Stomach smooth muscle (tissue), 2 donors: ENCODE measurements at regions not wholly inside any gene's neighbourhood (a gene's known extent, or its start where the extent isn't known, plus 50 kb on each side); places are given as distances from the start of the nearest gene placed in this dataset.

ENCODE experiments used
- H3K27ac ChIP-seq: one replicate; pipeline ENCODE4 v1.7.0; 2013; ENCODE audit warnings: mild to moderate bottlenecking, low read length, inconsistent platforms
- H3K27me3 ChIP-seq, 2 donors: one replicate each; pipeline ENCODE4 v1.7.0; 2013; ENCODE audit warnings: low read length in 2 of 2; ENCODE audit not compliant: insufficient read depth in 2 of 2, control insufficient read depth in 1 of 2
- H3K36me3 ChIP-seq, 2 donors: one replicate each; pipeline ENCODE4 v1.7.0; 2013; ENCODE audit warnings: low read length in 2 of 2; ENCODE audit not compliant: control insufficient read depth in 2 of 2, insufficient read depth in 2 of 2
- H3K4me1 ChIP-seq: one replicate; pipeline ENCODE4 v1.7.0; 2013; ENCODE audit warnings: low read length; ENCODE audit not compliant: control insufficient read depth, insufficient read depth
- H3K4me3 ChIP-seq, 2 donors: one replicate each; pipeline ENCODE4 v1.7.0; 2013; ENCODE audit warnings: low read length in 2 of 2
- H3K9ac ChIP-seq, 2 donors: one replicate each; pipeline ENCODE4 v1.7.0; 2013; ENCODE audit warnings: low read length in 2 of 2, mild to moderate bottlenecking in 1 of 2
- H3K9me3 ChIP-seq, 2 donors: one replicate each; pipeline ENCODE4 v1.7.0; 2013; ENCODE audit warnings: low read length in 2 of 2; ENCODE audit not compliant: control insufficient read depth in 2 of 2
- donor health status: healthy.
- donor health status: Pancreatic carcinoma.

DNA sequence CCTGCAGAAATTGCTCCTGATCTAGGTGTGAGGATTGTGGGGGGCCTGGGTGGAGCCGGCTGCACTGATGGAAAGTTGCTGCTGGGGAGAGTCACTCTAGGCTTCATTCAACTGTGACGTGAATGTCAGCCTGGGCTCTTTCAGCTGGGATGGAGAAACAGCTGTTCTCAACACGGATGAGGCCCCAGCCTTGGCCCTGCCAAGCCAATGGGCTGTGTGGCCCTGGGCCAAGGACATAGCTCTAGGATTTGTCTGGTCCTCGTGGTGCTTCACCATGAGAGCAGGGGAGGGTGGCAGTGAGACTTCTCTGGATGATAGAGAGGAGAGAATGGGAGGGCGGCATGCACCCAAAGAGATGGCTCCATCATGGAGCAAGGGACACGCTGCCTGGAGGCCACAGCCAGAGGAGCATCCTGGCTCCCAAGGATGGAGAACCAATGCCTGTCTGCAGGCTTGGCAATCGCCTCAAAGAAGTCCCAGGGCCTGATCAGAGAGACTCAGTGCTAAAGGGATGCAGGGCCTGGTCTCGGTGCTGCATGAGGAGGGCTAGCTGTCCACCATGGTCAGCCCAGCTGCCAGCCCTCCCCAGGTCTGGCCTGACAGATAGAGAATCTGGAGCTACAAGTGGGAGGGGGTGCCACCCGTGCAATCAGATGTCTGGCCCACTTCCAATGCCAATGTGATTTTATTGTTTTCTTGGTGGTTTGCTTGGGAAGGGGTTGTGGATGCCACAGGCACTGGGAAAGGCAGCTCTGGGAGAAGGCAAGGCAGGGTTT is 141.0 kb downstream of the GADD45G start:
- no peak overlapping the region for H3K27ac ChIP-seq

DNA sequence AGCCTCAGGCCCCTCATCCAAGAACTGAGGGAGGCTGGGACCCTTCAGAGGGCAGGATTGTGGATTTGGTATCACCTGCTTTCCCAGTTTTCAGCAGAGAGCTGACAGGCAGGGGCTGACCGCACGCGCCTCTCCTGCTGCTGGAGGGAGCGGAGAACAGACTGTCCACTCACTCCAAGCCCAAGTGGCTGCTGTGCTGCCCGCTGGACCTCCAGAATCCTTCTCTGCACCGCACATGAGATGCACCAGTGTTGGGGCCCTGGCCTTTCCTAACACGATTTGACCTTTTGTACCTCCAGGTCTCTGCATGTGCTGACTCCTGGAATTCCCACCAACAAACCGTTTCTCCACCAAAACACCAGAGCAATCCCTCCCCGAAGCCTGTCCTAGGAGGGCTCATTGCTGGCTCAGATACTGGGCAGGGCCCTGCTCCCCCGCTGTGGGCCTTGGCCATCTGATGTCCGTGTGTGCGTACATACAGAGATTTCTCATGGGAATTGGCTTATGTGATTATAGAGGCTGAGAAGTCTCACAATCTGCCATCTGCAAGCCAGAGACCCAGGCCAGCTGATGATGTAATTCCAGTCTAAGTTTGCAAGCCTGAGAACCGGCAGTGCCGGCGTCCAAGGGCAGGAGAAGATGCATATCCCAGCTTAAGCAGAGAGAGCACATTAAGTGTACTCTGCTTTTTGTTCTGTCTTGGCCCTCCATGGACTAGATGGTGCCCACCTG is 141.7 kb downstream of the GADD45G start:
- Histone ChIP-seq H3K27me3 (no peaks in the 10 kb centered on the region), H3K4me1 (peaks cover 2% of the 10 kb centered on the region), H3K9me3 (no peaks in the 10 kb centered on the region), H3K9ac (no peak overlapping the region), H3K4me3 (no peak overlapping the region), H3K27ac (no peak overlapping the region), H3K36me3 (no peaks in the 10 kb centered on the region)

More for the DNA sequence above, 141.0 kb downstream of the GADD45G start:
- no peaks in the 10 kb centered on the region for H3K27me3 ChIP-seq
- H3K4me3 ChIP-seq, result no peak overlapping the region
- peaks cover 2% of the 10 kb centered on the region for H3K4me1 ChIP-seq
- H3K9me3 ChIP-seq, result no peaks in the 10 kb centered on the region
- no peak overlapping the region for H3K9ac ChIP-seq
- H3K36me3 ChIP-seq, result no peaks in the 10 kb centered on the region

DNA sequence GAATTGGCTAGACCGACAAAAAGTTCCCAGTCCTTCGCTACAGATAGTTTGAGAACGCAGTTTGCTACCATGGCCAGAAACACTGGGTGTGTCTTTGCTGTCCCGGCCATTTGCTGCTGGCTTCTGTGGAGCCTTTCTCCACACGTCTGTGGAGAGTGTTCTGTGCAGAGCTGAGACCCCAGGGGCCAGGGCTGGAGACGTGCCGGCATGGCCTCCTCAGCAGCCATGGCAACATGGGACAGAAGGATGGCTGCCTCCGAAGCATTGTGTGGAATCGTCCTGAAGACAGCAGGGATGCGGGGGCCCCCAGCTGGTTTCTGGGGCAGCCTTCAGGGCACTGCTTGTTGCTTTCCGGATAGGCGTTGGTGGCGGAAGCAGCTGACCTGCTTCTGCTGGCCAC is 142.8 kb downstream of the GADD45G start:
- no peaks in the 10 kb centered on the region for H3K36me3 ChIP-seq
- H3K27me3 ChIP-seq, result no peaks in the 10 kb centered on the region
- no peak overlapping the region for H3K4me3 ChIP-seq
- no peaks in the 10 kb centered on the region for H3K9me3 ChIP-seq
- H3K4me1 ChIP-seq, result peaks cover 2% of the 10 kb centered on the region
- H3K9ac ChIP-seq, result no peak overlapping the region
- no peak overlapping the region for H3K27ac ChIP-seq

DNA sequence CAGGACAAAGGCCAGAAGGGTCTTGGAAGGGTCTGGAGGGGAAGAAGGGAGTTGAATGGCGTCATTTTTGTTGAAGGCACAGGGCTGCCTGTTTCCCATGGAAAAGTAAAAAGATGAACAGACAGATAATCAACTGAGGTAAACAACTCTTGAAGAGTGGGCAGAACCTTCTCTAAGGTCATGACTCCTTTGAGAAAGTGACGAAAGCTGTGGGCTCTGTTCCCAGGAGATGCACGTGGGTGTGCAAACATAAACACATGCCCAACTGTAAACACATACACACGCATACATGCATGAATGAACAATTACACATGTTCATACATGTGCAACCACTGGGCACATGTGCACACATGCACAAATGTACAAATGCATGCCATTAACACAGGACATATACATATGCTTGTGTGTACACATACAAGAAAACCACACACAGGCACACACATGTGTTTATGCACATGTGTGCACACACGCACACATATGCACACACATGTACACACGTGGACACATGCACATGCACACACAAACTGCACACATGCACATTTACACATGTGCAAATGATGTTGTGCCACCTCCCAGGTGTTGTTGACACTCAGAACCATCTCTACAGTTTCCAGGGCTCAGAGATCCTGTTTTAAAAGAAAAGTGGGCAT is 143.3 kb downstream of the GADD45G start:
- Histone ChIP-seq H3K4me3 (no peak overlapping the region), H3K36me3 (no peaks in the 10 kb centered on the region), H3K27ac (no peak overlapping the region), H3K9ac (no peak overlapping the region), H3K4me1 (peaks cover 2% of the 10 kb centered on the region), H3K27me3 (no peaks in the 10 kb centered on the region), H3K9me3 (no peaks in the 10 kb centered on the region)

DNA sequence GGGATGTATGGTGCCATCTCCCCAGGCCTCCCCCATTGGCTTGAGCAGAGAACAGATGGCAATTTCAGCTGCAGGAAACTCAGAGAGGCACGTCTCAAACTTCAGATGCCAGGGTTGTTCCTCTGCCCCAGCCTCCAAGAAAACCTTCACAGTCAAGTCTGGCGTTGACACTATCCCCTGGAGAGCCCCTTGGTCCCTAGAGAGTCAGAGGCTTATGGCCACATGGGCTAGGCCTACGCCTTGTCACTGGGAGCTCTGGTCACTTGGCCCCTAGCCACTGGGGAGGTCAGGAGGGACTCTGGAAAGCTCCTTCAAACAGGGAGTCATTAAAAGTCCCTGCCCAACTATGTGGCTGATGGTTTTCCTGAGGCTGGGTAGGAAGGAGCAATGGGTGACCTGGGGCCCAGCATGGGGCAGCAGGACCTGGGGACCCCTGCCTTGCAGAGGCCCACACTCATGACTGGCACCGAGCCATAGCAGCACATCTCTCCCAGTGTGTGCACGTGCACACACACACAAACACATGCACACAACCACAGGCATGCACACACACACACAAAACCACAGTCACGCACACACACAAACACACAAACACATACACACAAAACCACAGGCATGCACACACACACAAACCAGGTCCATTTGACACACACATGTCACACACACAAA is 144.2 kb downstream of the GADD45G start:
- Histone ChIP-seq H3K27me3 (no peaks in the 10 kb centered on the region), H3K9ac (no peak overlapping the region), H3K9me3 (no peaks in the 10 kb centered on the region), H3K4me1 (peaks cover 2% of the 10 kb centered on the region), H3K4me3 (no peak overlapping the region), H3K36me3 (no peaks in the 10 kb centered on the region), H3K27ac (no peak overlapping the region)

DNA sequence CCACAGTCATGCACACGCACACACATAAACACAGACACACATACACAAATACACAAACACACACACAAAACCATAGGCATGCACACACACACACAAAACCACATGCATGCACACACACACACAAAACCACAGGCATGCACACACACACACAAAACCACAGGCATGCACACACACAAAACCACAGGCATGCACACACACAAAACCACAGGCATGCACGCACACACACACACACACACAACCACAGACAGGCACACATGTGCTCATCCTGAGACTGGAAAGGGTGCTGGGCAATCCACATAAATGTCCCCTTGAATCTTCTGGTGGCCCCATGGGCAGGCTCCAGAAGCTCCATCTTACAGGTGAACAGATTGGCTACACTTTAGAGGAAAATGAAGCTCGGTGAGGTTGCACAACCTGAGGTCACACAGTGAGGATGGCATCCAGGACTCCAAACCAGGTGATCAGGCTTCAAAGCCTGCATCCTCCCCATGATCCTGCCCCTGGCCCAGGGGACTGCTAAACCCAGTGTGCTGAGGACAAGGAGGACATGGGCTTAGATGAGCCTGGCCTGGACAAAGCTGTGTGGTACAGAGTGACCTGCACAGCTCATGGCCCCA is 144.8 kb downstream of the GADD45G start:
- Histone ChIP-seq H3K4me1 (peaks cover 2% of the 10 kb centered on the region), H3K9ac (no peak overlapping the region), H3K27ac (no peak overlapping the region), H3K9me3 (no peaks in the 10 kb centered on the region), H3K4me3 (no peak overlapping the region), H3K36me3 (no peaks in the 10 kb centered on the region), H3K27me3 (no peaks in the 10 kb centered on the region)

DNA sequence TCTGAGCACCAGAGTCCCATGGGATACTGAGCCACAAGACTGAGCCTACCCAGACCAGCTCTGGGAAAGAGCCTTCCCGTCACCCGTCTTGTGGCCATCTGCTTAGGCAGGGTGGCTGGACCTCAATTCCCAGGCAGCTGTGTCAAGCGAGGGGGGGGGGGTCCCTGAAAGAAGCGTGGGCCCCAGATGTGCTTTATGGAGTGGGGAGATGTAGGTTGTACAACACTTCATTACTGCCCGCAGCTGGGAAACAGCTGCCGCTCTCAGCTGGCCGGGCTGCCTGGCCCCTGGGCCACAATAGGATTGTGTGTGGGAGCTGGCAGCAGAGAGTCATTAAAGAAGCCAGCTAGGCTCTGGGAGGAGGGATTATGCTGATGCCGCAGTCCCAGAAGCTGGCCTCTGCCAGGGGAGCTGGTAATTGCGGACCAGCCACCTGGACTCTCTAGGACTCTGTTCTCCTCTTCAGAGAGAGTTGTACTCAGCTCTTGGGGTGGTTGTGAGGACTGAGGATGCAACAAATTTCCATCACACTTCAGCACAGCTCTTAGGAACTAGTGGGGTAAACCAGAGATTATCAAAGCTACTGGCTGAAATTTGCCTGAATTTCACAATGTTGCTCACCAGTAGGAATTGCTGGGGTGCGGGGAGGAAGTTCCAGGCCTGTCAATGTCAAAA is 145.4 kb downstream of the GADD45G start:
- H3K27ac ChIP-seq, result no peak overlapping the region
- no peaks in the 10 kb centered on the region for H3K36me3 ChIP-seq

DNA sequence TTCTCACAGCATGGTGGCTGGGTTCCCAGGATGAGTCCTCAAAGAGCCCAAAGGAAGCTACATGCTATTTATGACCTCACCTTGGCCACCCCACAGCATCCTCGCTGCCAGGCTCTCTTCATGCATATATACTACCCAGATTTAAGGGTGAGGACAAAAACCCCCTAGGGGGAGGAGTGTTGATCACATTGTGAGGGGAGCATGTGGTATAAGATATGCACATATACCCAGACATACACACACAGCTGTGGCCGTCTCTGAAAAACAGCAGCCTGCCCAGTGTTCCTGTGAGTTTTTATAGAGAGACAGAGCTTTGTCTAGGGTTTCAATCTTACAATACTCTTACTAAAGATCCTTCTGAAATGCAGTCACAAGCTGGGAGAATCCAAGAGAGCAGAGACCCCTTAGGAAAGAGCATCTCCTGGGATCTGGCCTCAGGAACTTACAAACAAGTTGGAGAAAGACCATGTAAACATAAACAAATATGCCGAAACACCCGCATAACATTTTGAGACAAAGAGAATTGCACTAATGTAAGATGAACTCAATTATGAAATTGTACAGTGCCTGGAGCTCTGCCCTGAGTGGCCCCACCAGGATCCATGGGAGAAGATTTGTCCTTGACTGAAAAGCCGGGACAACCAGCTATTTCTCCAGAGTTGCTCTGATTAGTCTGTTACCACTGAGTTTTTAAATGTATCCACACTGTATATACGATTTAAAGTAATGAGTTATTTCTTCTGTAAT is 146.4 kb downstream of the GADD45G start:
- H3K27ac ChIP-seq, result no peak overlapping the region
- no peak overlapping the region for H3K4me3 ChIP-seq
- no peak overlapping the region for H3K9ac ChIP-seq
- H3K27me3 ChIP-seq, result no peaks in the 10 kb centered on the region
- H3K9me3 ChIP-seq, result no peaks in the 10 kb centered on the region
- no peaks in the 10 kb centered on the region for H3K36me3 ChIP-seq
- H3K4me1 ChIP-seq, result peaks cover 8% of the 10 kb centered on the region

More for the DNA sequence above, 145.4 kb downstream of the GADD45G start:
- H3K27me3 ChIP-seq, result no peaks in the 10 kb centered on the region
- H3K4me3 ChIP-seq, result no peak overlapping the region
- peaks cover 2% of the 10 kb centered on the region for H3K4me1 ChIP-seq
- no peak overlapping the region for H3K9ac ChIP-seq
- H3K9me3 ChIP-seq, result no peaks in the 10 kb centered on the region

DNA sequence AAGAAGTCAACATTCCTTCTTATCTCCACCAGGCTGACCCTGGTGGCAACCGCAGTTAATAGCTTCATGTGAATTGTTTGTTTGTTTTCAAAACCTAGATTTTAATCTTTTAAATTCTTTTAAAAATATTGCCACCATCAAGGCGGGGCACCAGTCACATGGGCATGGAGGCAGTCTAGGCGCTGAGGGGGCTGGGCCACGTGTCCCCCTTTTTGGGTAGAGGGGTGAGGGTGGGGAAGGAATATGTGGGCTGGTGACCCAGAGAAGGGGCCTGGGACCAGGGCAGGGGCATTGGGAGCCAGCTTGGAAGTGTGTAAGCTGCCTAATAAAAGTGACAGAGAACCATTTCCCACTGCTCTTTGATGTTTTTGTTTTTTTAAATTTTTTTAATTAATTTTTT is 147.3 kb downstream of the GADD45G start:
- Histone ChIP-seq H3K9ac (no peak overlapping the region), H3K27ac (no peak overlapping the region), H3K9me3 (no peaks in the 10 kb centered on the region), H3K4me3 (no peak overlapping the region), H3K4me1 (peaks cover 15% of the 10 kb centered on the region), H3K27me3 (no peaks in the 10 kb centered on the region), H3K36me3 (no peaks in the 10 kb centered on the region)
